Endodermal cell (in vitro differentiated cells): ENCODE measurements at regions not wholly inside any gene's neighbourhood (a gene's known extent, or its start where the extent isn't known, plus 50 kb on each side); places are given as distances from the start of the nearest gene placed in this dataset.

Source experiments
- DNase-seq: peaks from one replicate; pipeline ENCODE4 v3.0.0-alpha.2; 2017
- H3K27ac ChIP-seq: 2 replicates; pipeline ENCODE4 v1.5.1; 2013; ENCODE audit warnings: mild to moderate bottlenecking, low read depth, low read length, moderate library complexity
- H3K27me3 ChIP-seq: 2 replicates; pipeline ENCODE4 v1.6.1; 2013; ENCODE audit warnings: mild to moderate bottlenecking, low read length, moderate library complexity; ENCODE audit not compliant: insufficient read depth, control insufficient read depth, poor library complexity, severe bottlenecking
- H3K36me3 ChIP-seq: 2 replicates; pipeline ENCODE4 v1.7.0; 2013; ENCODE audit warnings: mild to moderate bottlenecking, low read length, moderate library complexity; ENCODE audit not compliant: control insufficient read depth, insufficient read depth
- H3K4me1 ChIP-seq: one replicate; pipeline ENCODE4 v1.7.0; 2013; ENCODE audit warnings: low read length; ENCODE audit not compliant: control insufficient read depth, insufficient read depth
- H3K4me3 ChIP-seq: 2 replicates; pipeline ENCODE4 v1.5.1; 2013; ENCODE audit warnings: mild to moderate bottlenecking, low read length, moderate library complexity
- H3K9ac ChIP-seq: 2 replicates; pipeline ENCODE4 v1.6.1; 2013; ENCODE audit warnings: mild to moderate bottlenecking, low read length, moderate library complexity; ENCODE audit not compliant: poor library complexity, severe bottlenecking; ENCODE audit errors: extremely low read depth
- H3K9me3 ChIP-seq: 2 replicates; pipeline ENCODE4 v1.6.1; 2013; ENCODE audit warnings: mild to moderate bottlenecking, low read length, moderate library complexity; ENCODE audit not compliant: control insufficient read depth
- H3K27ac Mint-ChIP-seq: 2 replicates; pipeline ENCODE4 v1.8.0; 2020; ENCODE audit warnings: mixed read lengths
- H3K27me3 Mint-ChIP-seq: 2 replicates; pipeline ENCODE4 v1.8.0; 2021; ENCODE audit warnings: mild to moderate bottlenecking, mixed read lengths; ENCODE audit not compliant: insufficient read depth
- H3K36me3 Mint-ChIP-seq: 2 replicates; pipeline ENCODE4 v1.8.0; 2020; ENCODE audit warnings: low read depth, mixed read lengths
- H3K4me1 Mint-ChIP-seq: 2 replicates; pipeline ENCODE4 v1.8.0; 2020; ENCODE audit warnings: mixed read lengths
- H3K4me3 Mint-ChIP-seq: 2 replicates; pipeline ENCODE4 v1.8.0; 2020; ENCODE audit warnings: mild to moderate bottlenecking, moderate library complexity, mixed read lengths
- H3K9me3 Mint-ChIP-seq: 2 replicates; pipeline ENCODE4 v1.8.0; 2020; ENCODE audit warnings: mild to moderate bottlenecking, mixed read lengths
- CTCF ChIP-seq: fragments of 200-600 bp; sonication (generic); conservative IDR thresholded peaks from 2 replicates; pipeline ENCODE4 v1.5.0; 2021; ENCODE audit warnings: antibody characterized with exemption, mild to moderate bottlenecking
- WGBS, 2 experiments: methylation state at CpG; one replicate each; pipeline versions ENCODE4 v1.1.5 to v1.1.7; 2013; ENCODE audit warnings: missing lambda C conversion rate in 2 of 2, mixed read lengths in 1 of 2; ENCODE audit not compliant: insufficient coverage in 1 of 2, insufficient read length in 1 of 2; 5-methylcytosine and 5-hydroxymethylcytosine counted together

GRCh38 chr13:89902223-89902622 lies 1445.3 kb upstream of the MIR17HG start:
- H3K36me3 Mint-ChIP-seq = no peaks in the 10 kb centered on the region
- no peaks in the 10 kb centered on the region for H3K27me3 Mint-ChIP-seq

GRCh38 chr13:89903115-89903514 lies 1444.4 kb upstream of the MIR17HG start:
- Mint-ChIP-seq H3K27me3 (no peaks in the 10 kb centered on the region), H3K27ac (no peak overlapping the region), H3K4me1 (no peaks in the 10 kb centered on the region), H3K4me3 (no peak overlapping the region), H3K36me3 (no peaks in the 10 kb centered on the region), H3K9me3 (peaks cover 10% of the 10 kb centered on the region)
- H3K9me3 ChIP-seq = no peaks in the 10 kb centered on the region
- H3K9ac ChIP-seq = no peak overlapping the region
- H3K4me3 ChIP-seq = no peak overlapping the region
- no peak for TF ChIP-seq CTCF
- H3K36me3 ChIP-seq = no peaks in the 10 kb centered on the region
- no peak overlapping the region for H3K27ac ChIP-seq
- no CpG with 5 or more reads among the region's 2 CpGs for WGBS, 2 experiments
- DNase-seq = no peak
- H3K27me3 ChIP-seq = no peaks in the 10 kb centered on the region
- H3K4me1 ChIP-seq = no peaks in the 10 kb centered on the region

More at GRCh38 chr13:89902223-89902622, 1445.3 kb upstream of the MIR17HG start:
- Mint-ChIP-seq H3K4me1 (no peaks in the 10 kb centered on the region), H3K4me3 (no peak overlapping the region), H3K9me3 (peaks cover 10% of the 10 kb centered on the region), H3K27ac (no peak overlapping the region)
- Histone ChIP-seq H3K4me3 (no peak overlapping the region), H3K36me3 (no peaks in the 10 kb centered on the region), H3K27me3 (no peaks in the 10 kb centered on the region), H3K9ac (no peak overlapping the region), H3K4me1 (no peaks in the 10 kb centered on the region), H3K9me3 (no peaks in the 10 kb centered on the region), H3K27ac (no peak overlapping the region)
- no peak for TF ChIP-seq CTCF
- DNase-seq = no peak

GRCh38 chr13:89910166-89910565 lies 1437.3 kb upstream of the MIR17HG start:
- Mint-ChIP-seq H3K27ac (no peak overlapping the region), H3K27me3 (no peaks in the 10 kb centered on the region), H3K4me3 (no peak overlapping the region), H3K9me3 (peaks cover 2% of the 10 kb centered on the region), H3K36me3 (no peaks in the 10 kb centered on the region), H3K4me1 (no peaks in the 10 kb centered on the region)
- no peaks in the 10 kb centered on the region for H3K4me1 ChIP-seq
- H3K27ac ChIP-seq = no peak overlapping the region
- no peak overlapping the region for H3K4me3 ChIP-seq
- TF ChIP-seq CTCF = no peak
- no peak overlapping the region for H3K9ac ChIP-seq
- WGBS, 2 experiments = 84 to 97% methylated on average over 5 to 12 of the region's 12 CpGs
- H3K27me3 ChIP-seq = no peaks in the 10 kb centered on the region
- H3K9me3 ChIP-seq = no peaks in the 10 kb centered on the region
- DNase-seq = no peak
- H3K36me3 ChIP-seq = no peaks in the 10 kb centered on the region
